CD4-positive, alpha-beta T cell treated with Interleukin-21 for 1 hour (primary cell): ENCODE measurements at regions not wholly inside any gene's neighbourhood (a gene's known extent, or its start where the extent isn't known, plus 50 kb on each side); places are given as distances from the start of the nearest gene placed in this dataset.
"Not testable (repeated sequence)": the region's sequence is repeated elsewhere in the genome, so short reads cannot be mapped to it uniquely, and the experiment has no call there.

Source experiments
- DNase-seq: peaks from one replicate; pipeline ENCODE4 v3.0.0-alpha.2; 2020

DNA sequence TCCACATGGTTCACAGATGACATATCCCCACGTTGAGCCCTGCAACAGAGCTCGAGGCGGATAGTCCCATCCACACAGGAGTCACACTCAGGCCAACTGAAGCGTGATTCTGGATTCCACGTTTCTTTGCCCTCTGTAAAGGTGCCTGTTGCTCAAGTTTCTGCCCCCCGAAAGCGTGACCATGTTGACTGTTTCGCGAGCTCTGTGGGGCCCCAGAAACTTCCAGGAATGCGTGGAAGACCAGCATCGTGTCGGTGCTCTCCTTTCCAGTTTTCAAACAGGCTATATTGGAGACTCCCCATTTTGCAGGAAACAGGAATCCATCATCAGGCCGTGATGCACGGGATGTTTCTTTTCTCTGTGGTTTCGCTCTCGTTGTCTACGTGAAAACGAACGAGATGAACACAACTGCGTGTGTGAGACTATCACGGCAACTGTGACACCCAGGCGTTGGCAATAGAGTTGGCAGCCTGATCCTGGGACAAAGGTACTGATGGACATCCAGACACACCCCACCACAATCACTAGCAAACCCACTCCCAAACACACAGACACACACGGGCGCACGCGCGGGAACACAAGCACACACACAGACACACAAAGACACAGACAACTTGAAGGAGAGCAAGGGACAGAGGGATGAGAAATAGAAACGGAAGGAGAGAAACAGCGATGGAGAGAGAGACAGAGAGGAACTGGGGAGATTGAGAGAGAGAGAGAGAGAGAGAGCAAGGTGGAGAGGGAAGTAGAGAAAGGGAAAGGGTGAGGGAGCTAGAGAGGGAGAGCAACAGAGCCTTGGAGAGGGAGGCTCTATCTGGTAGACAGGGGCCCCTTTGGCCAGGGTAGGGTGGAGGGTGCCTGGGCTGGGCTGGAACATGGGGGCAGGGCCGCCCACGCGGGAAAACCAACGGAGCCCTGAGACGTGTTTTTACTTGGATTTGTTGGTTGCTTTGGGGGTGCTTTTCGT is 1609.3 kb downstream of the SPATA31A7 start:
- peak; percentile 33 for DNase-seq

DNA sequence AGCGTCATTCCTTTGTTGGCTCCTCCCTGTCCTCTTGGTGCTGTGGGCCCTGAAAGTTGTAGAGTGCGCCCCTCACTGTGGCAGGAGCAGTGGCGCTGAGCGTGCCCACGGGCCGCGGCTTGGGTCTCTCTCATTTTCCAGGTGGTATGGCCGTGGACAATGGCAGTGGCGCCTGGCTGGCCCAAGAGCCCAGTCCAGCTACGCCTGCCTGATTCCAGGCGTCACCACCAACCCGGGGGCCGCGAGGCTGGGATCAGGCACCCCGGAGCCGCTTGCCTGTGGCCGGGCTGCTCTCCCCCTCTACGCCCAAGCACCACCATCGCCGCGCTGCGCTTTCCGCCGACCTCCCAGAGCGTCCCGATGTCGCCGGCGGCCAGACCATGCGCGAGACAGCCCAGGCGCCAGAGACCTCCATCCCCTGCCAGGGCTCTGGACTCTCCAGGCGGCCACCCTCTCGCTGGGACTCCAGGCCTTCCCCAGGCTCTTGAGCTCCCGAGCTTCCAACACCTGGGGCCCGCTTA is 1610.1 kb downstream of the SPATA31A7 start:
- not testable (repeated sequence) for DNase-seq

DNA sequence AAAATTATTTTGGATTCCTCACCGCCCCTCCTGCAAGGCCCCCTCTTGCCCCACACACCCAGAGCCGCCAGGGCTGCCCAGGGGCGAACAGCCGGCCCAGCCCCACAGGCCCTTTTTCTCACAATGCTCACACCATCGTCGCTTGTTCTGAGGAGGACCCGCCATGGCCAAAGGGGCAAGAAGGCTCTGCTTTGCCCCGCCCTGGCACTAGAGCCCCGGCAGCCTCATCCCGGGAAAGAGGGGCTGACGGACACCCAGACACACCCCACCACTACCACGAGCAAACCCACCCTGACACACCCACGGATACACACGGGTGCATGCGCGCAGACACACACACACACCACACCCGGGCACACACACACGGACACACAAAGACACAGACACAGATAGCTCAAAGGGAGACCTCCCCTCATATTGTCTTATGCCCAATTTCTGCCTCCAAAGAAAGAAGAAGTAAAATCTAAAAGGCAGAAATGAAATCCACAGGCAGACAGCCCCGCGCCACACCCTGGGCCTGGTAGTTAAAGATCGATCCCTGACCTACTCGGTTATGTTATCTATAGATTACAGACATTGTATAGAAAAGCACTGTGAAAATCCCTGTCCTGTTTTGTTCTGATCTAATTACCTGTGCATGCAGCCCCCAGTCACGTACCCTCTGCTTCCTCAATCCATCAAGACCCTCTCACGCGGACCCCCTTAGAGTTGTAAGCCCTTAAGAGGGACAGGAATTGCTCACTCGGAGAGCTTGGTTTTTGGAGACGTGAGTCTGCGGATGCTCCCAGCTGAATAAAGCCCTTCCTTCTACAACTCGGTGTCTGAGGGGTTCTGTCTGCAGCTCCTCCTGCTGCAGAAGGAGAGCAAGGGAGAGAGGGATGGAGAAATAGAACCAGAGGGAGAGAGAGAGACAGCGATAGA is 1610.9 kb downstream of the SPATA31A7 start:
- not testable (repeated sequence) for DNase-seq

GRCh38 chr9:62801372-62801811 is 1611.6 kb downstream of the SPATA31A7 start:
- not testable (repeated sequence) for DNase-seq

DNA sequence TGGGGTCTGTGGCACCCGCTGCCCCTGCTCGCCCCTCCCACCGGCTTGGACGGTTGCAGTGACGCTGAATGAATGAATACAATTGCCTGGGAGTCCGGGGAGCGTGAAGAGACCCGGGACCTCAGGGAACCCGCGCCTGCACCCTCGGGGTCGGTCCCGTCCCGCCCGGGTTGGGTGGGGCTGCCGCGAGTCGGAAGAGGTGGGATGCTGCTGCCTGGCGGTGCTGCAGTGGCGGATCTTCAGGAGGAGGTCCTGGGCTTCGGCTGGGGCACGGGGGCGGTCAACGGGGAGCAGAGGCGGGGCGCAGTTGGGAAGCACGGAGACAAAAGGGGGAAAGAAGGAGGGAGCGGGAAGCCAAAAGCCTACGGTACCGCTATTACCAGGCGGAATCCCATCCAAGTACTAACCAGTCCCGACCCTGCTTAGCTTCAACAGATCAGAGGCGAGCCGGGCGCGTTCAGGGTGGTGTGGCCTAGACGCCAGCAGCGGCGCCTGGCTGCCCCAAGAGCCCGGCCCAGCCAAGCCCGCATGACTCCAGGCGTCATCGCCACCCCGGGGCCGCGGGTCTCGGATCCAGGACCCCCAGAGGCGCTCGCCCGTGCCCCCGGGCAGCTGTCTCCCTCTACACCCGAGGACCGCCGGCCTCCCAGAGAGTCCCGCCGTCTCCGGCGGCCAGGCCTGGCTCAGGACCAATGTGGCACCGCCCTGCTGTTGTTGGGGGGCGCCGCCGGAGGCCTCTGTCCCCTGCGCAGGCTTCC is 1612.3 kb downstream of the SPATA31A7 start:
- peak; percentile 73 for DNase-seq

DNA sequence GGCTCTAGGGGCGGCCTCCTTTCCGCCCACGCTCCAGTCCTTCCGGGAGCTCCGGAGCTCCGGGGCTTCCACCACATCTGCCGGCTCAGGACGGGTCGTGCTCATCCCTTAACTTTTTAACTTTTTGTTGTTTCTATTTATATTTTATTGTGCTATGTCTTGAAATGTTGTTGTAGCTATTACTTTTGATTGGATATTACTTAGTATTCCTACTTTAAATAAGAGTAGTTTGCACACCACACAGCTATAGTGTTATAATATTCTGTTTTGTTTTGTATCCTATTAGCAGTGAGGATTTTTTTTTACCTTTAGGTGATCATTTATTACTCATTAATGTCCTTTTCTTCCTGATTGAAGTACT is 1612.9 kb downstream of the SPATA31A7 start:
- DNase-seq, result not testable (repeated sequence)

GRCh38 chr9:62803099-62803498 is 1613.3 kb downstream of the SPATA31A7 start:
- DNase-seq, result not testable (repeated sequence)

GRCh38 chr9:62804314-62804713 is 1614.5 kb downstream of the SPATA31A7 start:
- not testable (repeated sequence) for DNase-seq

- not testable (repeated sequence) for DNase-seq
Measured at GRCh38 chr9:62807424-62807823, 1617.6 kb downstream of the SPATA31A7 start.

DNA sequence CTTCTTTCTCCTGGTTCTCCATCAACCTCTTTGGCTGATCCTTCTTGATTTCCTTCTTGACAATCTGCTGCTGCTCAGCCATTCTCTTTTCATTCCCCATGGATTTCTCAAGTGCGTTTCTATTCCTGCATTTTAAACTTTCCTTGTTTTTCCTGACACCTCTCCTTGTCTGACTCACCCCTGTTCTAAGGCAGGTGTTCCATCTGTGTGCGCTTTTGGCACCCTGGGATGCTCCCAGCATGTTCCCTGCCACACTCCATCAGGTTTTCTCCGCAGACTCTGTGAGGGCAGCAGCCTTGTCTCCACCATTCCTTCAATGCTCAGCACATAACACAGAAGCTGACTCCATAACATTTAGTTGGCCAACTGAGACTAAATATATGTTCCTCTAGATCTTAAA is 1618.2 kb downstream of the SPATA31A7 start:
- not testable (repeated sequence) for DNase-seq

GRCh38 chr9:62810318-62810717 is 1620.5 kb downstream of the SPATA31A7 start:
- not testable (repeated sequence) for DNase-seq

GRCh38 chr9:62810811-62811315 is 1621.0 kb downstream of the SPATA31A7 start:
- not testable (repeated sequence) for DNase-seq

- DNase-seq, result not testable (repeated sequence)
Measured at GRCh38 chr9:62815436-62815835, 1625.6 kb downstream of the SPATA31A7 start.

DNA sequence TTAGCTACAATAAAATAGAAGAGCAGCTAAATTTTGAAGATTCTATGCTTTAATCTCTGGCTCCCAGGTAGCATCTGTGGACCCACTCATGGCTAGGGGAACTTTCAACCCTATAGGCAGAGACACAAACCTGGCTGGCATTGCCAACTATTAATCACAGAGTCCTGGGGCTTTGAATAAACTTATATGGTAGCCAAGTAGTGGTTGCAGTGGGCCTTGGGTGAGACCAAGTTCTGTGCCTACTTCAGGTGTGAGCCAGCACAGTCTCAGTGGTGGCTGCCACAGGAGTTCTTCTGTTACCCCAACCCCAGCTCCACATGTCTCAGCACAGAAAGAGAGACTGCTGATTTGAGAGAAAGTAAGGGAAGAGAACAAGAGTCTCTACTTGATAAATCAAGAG is 1626.5 kb downstream of the SPATA31A7 start:
- DNase-seq, result not testable (repeated sequence)

- not testable (repeated sequence) for DNase-seq
Measured at GRCh38 chr9:62817214-62817613, 1627.4 kb downstream of the SPATA31A7 start.

DNA sequence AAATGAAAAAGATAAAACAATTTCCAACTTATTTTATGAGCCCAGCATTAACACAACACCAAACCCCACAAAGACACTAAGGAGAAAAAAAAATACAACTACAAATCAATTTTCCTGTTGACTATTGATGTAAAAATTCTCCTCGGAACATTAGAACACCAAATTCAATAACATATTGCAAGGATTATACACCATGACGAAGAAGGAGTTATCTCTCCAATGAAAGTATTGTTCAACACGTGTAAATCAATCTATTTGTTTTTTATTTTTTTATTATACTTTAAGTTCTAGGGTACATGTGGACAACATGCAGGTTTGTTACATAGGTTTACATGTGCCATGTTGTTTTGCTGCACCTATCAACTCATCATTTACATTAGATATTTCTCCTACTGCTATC is 1632.3 kb downstream of the SPATA31A7 start:
- DNase-seq, result not testable (repeated sequence)

DNA sequence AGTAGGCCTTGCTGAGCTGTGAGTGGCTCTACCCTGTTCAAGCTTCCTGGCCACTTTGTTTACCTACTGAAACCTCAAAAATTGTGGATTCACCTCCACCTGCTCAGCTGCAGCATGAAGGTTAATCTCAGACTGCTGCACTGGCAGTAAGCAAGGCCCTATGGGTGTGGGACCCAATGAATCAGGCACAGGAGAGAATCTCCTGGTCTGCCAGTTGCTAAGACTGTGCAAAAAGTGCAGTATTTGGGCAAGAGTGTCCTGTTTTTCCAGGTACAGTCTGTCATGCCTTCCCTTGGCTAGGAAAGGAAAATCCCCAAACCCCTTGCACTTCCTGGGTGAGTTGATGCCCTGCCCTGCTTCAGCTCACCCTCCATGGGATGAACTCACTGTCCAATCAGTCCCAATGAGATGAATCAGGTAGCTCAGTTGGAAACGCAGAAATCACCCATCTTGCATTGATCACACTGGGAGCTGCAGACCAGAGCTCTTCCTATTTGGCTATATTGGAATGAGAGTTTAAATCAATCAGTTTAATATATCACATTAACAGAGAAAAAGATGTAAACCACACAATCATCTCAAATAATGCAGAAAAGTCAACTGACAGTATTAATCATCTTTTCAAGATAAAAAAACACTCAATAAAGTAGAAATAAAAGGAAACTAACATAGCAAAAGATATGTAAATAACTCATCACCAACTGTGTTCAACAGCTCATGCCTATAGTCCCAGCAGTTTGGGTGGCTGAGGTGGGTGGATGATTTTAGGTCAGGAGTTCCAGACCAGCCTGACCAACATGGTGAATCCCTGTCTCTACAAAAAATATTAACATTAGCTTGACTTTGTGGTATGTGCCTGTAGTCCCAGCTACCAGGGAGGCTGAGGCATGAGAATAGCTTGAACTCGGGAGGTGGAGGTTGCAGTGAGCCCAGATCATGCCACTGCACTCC is 1638.4 kb downstream of the SPATA31A7 start:
- DNase-seq, result not testable (repeated sequence)

- DNase-seq, result not testable (repeated sequence)
Measured at GRCh38 chr9:62830829-62831459, 1641.1 kb downstream of the SPATA31A7 start.

DNA sequence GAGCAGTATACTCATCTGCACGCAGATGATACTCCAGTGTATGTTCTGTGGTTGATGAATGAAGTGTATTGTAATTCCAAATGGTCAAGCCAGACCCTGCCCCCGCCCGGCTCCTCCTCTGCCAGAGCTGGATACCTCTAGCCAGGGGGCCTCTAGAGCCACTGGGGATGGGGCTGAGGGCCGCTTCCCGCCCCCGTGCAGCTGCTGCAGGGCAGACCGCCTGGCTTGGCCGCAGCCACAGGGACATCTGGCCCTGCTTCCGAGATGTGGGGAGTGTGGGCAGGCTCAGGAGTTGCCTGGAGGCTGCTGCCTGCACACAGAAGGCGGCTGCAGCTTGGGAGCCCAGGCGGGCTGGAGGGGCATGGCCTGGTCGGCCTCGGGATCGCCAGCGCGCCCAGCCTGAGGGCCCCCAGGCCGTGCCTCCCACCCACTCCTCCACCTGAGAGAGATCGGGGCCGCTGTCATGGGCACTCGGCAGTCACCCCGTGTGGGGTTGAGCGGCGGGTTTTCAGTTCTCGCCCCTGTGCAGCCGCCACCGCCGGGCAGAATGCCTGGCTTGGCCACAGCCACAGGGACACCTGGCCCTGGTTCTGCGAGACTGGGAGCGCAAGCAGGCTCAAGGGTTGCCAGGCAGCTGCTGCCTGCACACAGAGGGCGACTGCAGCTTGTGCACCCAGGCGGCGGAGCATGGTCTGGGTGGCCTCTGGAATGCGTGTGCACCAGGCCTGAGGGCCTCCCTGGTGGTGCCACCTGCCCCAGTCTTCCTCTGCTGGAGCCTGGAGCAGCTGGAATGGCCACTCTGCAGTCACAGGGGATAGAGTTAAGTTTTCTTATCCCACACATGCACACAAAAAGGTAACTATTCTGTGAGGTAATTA is 1643.7 kb downstream of the SPATA31A7 start:
- DNase-seq, result not testable (repeated sequence)
